Lower leg skin (tissue), 3 donors: ENCODE measurements at regions not wholly inside any gene's neighbourhood (a gene's known extent, or its start where the extent isn't known, plus 50 kb on each side); places are given as distances from the start of the nearest gene placed in this dataset.

Source experiments
- POLR2A ChIP-seq, 2 donors: fragments of 450-650 bp; IDR thresholded peaks; one replicate each; pipeline ENCODE4 v1.6.1; 2016 to 2017; ENCODE audit warnings: antibody characterized with exemption in 2 of 2, mild to moderate bottlenecking in 1 of 2, moderate library complexity in 1 of 2
- TF ChIP-seq, protein P1 (sequence below), 3 donors: fragments of 450-650 bp; IDR thresholded peaks; one replicate each; pipeline ENCODE4 v1.5.1; 2016; ENCODE audit warnings: antibody characterized with exemption in 3 of 3, mild to moderate bottlenecking in 3 of 3, moderate library complexity in 2 of 3

DNA sequence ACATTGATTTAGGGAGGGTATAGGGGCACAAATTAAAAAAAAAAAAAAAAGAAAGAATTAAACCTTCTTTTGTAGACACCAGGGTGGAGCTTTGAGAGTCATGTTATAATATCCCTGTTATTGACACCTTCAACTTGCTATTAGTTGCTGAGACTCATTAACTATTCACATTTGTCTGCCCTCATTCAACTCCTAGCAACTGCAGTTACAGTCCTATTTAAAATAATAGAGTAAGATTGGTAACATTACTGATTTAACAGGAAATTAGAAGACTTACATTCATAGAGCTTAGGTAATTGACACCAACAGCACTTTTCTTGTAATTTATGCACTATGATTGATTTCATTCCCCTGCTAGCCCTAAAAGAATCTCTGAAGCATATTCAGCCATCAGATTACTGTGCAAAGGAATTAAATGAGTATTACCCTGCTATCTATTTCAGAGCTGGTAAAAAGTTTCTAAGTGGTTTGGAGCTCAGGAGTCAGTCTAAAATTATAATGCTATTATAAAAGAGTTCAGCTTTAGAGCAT is 148.8 kb upstream of the TBL1XR1 start:
- TF ChIP-seq POLR2A (IDR thresholded peaks at IDR 0.05), result no peak
- TF ChIP-seq, protein P1, sequence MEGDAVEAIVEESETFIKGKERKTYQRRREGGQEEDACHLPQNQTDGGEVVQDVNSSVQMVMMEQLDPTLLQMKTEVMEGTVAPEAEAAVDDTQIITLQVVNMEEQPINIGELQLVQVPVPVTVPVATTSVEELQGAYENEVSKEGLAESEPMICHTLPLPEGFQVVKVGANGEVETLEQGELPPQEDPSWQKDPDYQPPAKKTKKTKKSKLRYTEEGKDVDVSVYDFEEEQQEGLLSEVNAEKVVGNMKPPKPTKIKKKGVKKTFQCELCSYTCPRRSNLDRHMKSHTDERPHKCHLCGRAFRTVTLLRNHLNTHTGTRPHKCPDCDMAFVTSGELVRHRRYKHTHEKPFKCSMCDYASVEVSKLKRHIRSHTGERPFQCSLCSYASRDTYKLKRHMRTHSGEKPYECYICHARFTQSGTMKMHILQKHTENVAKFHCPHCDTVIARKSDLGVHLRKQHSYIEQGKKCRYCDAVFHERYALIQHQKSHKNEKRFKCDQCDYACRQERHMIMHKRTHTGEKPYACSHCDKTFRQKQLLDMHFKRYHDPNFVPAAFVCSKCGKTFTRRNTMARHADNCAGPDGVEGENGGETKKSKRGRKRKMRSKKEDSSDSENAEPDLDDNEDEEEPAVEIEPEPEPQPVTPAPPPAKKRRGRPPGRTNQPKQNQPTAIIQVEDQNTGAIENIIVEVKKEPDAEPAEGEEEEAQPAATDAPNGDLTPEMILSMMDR (IDR thresholded peaks at IDR 0.05), result no peak
